GM19025 (cell line): ENCODE measurements at regions not wholly inside any gene's neighbourhood (a gene's known extent, or its start where the extent isn't known, plus 50 kb on each side); places are given as distances from the start of the nearest gene placed in this dataset.
"Not testable (repeated sequence)": the region's sequence is repeated elsewhere in the genome, so short reads cannot be mapped to it uniquely, and the experiment has no call there.

Experiments used
- ATAC-seq: cut with Tn5 transposase; IDR thresholded peaks from one replicate; pipeline ENCODE4 v1.9.1; 2021; ENCODE audit warnings: mild to moderate bottlenecking, low read depth, moderate library complexity; ENCODE audit not compliant: unreplicated experiment

GRCh38 chr12:9415898-9416297 lies 191.8 kb downstream of the KLRB1 start:
- not testable (repeated sequence) for ATAC-seq

- ATAC-seq = not testable (repeated sequence)
Observed at GRCh38 chr12:9413862-9414261, 193.9 kb downstream of the KLRB1 start.

GRCh38 chr12:9412459-9412858 lies 195.3 kb downstream of the KLRB1 start:
- ATAC-seq = not testable (repeated sequence)

- not testable (repeated sequence) for ATAC-seq
Observed at GRCh38 chr12:9411616-9412268, 196.0 kb downstream of the KLRB1 start.

- ATAC-seq = not testable (repeated sequence)
Observed at GRCh38 chr12:9407425-9407748, 199.2 kb upstream of the PZP start.

- no peak for ATAC-seq
Observed at GRCh38 chr12:9406564-9407424, 198.6 kb upstream of the PZP start.

- ATAC-seq = no peak
Observed at GRCh38 chr12:9405886-9406563, 197.8 kb upstream of the PZP start.

GRCh38 chr12:9404469-9405260 lies 196.5 kb upstream of the PZP start:
- ATAC-seq = no peak

- ATAC-seq = no peak
Observed at GRCh38 chr12:9404031-9404430, 195.8 kb upstream of the PZP start.

- not testable (repeated sequence) for ATAC-seq
Observed at GRCh38 chr12:9402432-9403040, 194.3 kb upstream of the PZP start.

GRCh38 chr12:9396367-9396766 lies 188.2 kb upstream of the PZP start:
- ATAC-seq = not testable (repeated sequence)

GRCh38 chr12:9395220-9395619 lies 187.0 kb upstream of the PZP start:
- not testable (repeated sequence) for ATAC-seq

- no peak for ATAC-seq
Observed at GRCh38 chr12:9392842-9393241, 184.6 kb upstream of the PZP start.

GRCh38 chr12:9391815-9392214 lies 183.6 kb upstream of the PZP start:
- no peak for ATAC-seq

GRCh38 chr12:9390761-9391160 lies 182.6 kb upstream of the PZP start:
- ATAC-seq = no peak

- no peak for ATAC-seq
Observed at GRCh38 chr12:9389796-9390195, 181.6 kb upstream of the PZP start.

GRCh38 chr12:9388379-9388778 lies 180.2 kb upstream of the PZP start:
- no peak for ATAC-seq

- ATAC-seq = no peak
Observed at GRCh38 chr12:9387450-9387849, 179.3 kb upstream of the PZP start.

- no peak for ATAC-seq
Observed at GRCh38 chr12:9383585-9383984, 175.4 kb upstream of the PZP start.

- ATAC-seq = no peak
Observed at GRCh38 chr12:9381619-9382018, 173.4 kb upstream of the PZP start.
